HT-29 (cell line): ENCODE measurements at regions not wholly inside any gene's neighbourhood (a gene's known extent, or its start where the extent isn't known, plus 50 kb on each side); places are given as distances from the start of the nearest gene placed in this dataset. TPM values are rescaled to one million over a fixed set of nuclear protein-coding genes. Genes with fewer than 3 reads are reported as not detected.

Experiments used
- DNase-seq: peaks from one replicate; pipeline ENCODE4 v3.0.0-alpha.2; 2015; ENCODE audit warnings: low spot score
- small RNA-seq: library from RNA; depleted of rRNA; stranded (forward); fragments of <200 nt; gene quantifications from one replicate; pipeline ENCODE3, GENCODE V24; 2014

GRCh38 chr5:96035796-96036195 is 74.1 kb upstream of the ELL2 start:
- no peak for DNase-seq

- DNase-seq, result no peak
These were observed 71.5 kb upstream of the ELL2 start for GRCh38 chr5:96033116-96033515.

GRCh38 chr5:96031811-96032261 is 70.2 kb upstream of the ELL2 start:
- no peak for DNase-seq

GRCh38 chr5:96031180-96031579 is 69.5 kb upstream of the ELL2 start:
- no peak for DNase-seq

- no peak for DNase-seq
These were observed 64.9 kb upstream of the ELL2 start for GRCh38 chr5:96026406-96027041.

- DNase-seq, result no peak
These were observed 63.2 kb upstream of the ELL2 start for GRCh38 chr5:96024683-96025475.

GRCh38 chr5:96023518-96023917 is 61.9 kb upstream of the ELL2 start:
- DNase-seq, result no peak

GRCh38 chr5:96022971-96023370 is 61.3 kb upstream of the ELL2 start:
- no peak for DNase-seq

GRCh38 chr5:96017951-96018350 is 56.3 kb upstream of the ELL2 start:
- DNase-seq, result no peak

- no peak for DNase-seq
These were observed 54.6 kb upstream of the ELL2 start for GRCh38 chr5:96016216-96016615.

- DNase-seq, result no peak
These were observed 54.1 kb upstream of the ELL2 start for GRCh38 chr5:96015709-96016108.

- no peak for DNase-seq
These were observed 52.7 kb upstream of the ELL2 start for GRCh38 chr5:96014395-96014794.

- DNase-seq, result no peak
These were observed 51.6 kb upstream of the ELL2 start for GRCh38 chr5:96013254-96013653.

- DNase-seq, result no peak
These were observed 50.7 kb upstream of the ELL2 start for GRCh38 chr5:96012399-96012798.

Small RNAs in the stretch of these regions (small RNA-seq; reads per million reads assigned to genes)
- gene MIR583, result not detected
- not detected for gene RNU6-524P
